GM23248 (cell line): ENCODE measurements at regions not wholly inside any gene's neighbourhood (a gene's known extent, or its start where the extent isn't known, plus 50 kb on each side); places are given as distances from the start of the nearest gene placed in this dataset.
"Not testable (repeated sequence)": the region's sequence is repeated elsewhere in the genome, so short reads cannot be mapped to it uniquely, and the experiment has no call there.

ENCODE experiments used
- EZH2 ChIP-seq: fragments of 200-600 bp; sonication (generic); IDR thresholded peaks from 2 replicates; pipeline ENCODE4 v1.6.1; 2018; ENCODE audit warnings: antibody characterized with exemption, mild to moderate bottlenecking; ENCODE audit not compliant: insufficient read depth, poor library complexity, severe bottlenecking
- EZH2phosphoT487 ChIP-seq: fragments of 200-600 bp; sonication (generic); IDR thresholded peaks from 2 replicates; pipeline ENCODE4 v1.6.1; 2018; ENCODE audit warnings: antibody characterized with exemption, moderate library complexity, mild to moderate bottlenecking, low read depth; ENCODE audit not compliant: insufficient read depth

GRCh38 chr1:5766996-5767395, 225.2 kb downstream of the NPHP4 start:
- TF ChIP-seq EZH2, EZH2phosphoT487: not testable (repeated sequence)
